Thyroid gland (tissue), 4 donors: ENCODE measurements at regions not wholly inside any gene's neighbourhood (a gene's known extent, or its start where the extent isn't known, plus 50 kb on each side); places are given as distances from the start of the nearest gene placed in this dataset.

Experiments
- DNase-seq, 2 donors: peaks; one replicate each; pipeline ENCODE4 v3.0.0-alpha.2; 2019
- H3K27ac ChIP-seq, 3 donors: fragments of 200-600 bp; sonication (generic); 1 replicate in 2 of 3; 2 replicates in 1 of 3; pipeline ENCODE4 v1.5.1; 2016 to 2019; ENCODE audit warnings: mild to moderate bottlenecking in 1 of 3, moderate library complexity in 1 of 3
- H3K27me3 ChIP-seq: fragments of 200-600 bp; sonication (generic); one replicate; pipeline ENCODE4 v1.5.1; 2019
- H3K36me3 ChIP-seq, 2 donors: fragments of 200-600 bp; sonication (generic); one replicate each; pipeline ENCODE4 v1.5.1; 2016 to 2019
- H3K4me1 ChIP-seq, 2 donors: fragments of 200-600 bp; sonication (generic); one replicate each; pipeline ENCODE4 v1.5.1; 2017 to 2019
- H3K4me3 ChIP-seq, 3 donors: fragments of 200-600 bp; sonication (generic); replicated peaks in 1 of 3; 1 replicate in 2 of 3; 2 replicates in 1 of 3; pipeline ENCODE4 v1.5.1; 2016; ENCODE audit warnings: mild to moderate bottlenecking in 1 of 3
- H3K9me3 ChIP-seq: fragments of 200-600 bp; sonication (generic); one replicate; pipeline ENCODE4 v1.5.1; 2017
- CTCF ChIP-seq, 6 experiments: fragments of 200-600 bp in 3 of 6; fragments of 450-650 bp in 3 of 6; sonication (generic) in 3 of 6; IDR thresholded peaks; one replicate each; pipeline ENCODE4 v1.5.1; 2016 to 2019; ENCODE audit warnings: antibody characterized with exemption in 6 of 6, mild to moderate bottlenecking in 2 of 6, inconsistent platforms in 1 of 6, moderate library complexity in 1 of 6
- POLR2A ChIP-seq, 2 donors: fragments of 450-650 bp; IDR thresholded peaks; one replicate each; pipeline ENCODE4 v1.6.1; 2017; ENCODE audit warnings: antibody characterized with exemption in 2 of 2, mild to moderate bottlenecking in 2 of 2, moderate library complexity in 1 of 2
- WGBS, 2 donors: methylation state at CpG; one replicate each; pipeline ENCODE4 v1.1.5; 2017; 5-methylcytosine and 5-hydroxymethylcytosine counted together
- intact Hi-C: fragments of 100-400 bp; cut with DNase I; formaldehyde crosslinking; loops from one replicate; pipeline ENCODE4 v1.15.1; 2023

GRCh38 chr11:24384240-24384639, 112.6 kb upstream of the LUZP2 start:
- Histone ChIP-seq H3K4me1 (no peaks in the 10 kb centered on the region), H3K36me3 (no peaks in the 10 kb centered on the region), H3K27me3 (no peaks in the 10 kb centered on the region), H3K4me3 (no peak overlapping the region), H3K27ac (no peak overlapping the region), H3K9me3 (no peaks in the 10 kb centered on the region)
- WGBS, 2 donors = 52 to 70% methylated on average over 3 of the region's 3 CpGs
- DNase-seq = no peak
- intact Hi-C loops = no loop called here
- TF ChIP-seq CTCF (IDR thresholded peaks at IDR 0.05) (no peak), POLR2A (IDR thresholded peaks at IDR 0.05) (no peak)

DNA sequence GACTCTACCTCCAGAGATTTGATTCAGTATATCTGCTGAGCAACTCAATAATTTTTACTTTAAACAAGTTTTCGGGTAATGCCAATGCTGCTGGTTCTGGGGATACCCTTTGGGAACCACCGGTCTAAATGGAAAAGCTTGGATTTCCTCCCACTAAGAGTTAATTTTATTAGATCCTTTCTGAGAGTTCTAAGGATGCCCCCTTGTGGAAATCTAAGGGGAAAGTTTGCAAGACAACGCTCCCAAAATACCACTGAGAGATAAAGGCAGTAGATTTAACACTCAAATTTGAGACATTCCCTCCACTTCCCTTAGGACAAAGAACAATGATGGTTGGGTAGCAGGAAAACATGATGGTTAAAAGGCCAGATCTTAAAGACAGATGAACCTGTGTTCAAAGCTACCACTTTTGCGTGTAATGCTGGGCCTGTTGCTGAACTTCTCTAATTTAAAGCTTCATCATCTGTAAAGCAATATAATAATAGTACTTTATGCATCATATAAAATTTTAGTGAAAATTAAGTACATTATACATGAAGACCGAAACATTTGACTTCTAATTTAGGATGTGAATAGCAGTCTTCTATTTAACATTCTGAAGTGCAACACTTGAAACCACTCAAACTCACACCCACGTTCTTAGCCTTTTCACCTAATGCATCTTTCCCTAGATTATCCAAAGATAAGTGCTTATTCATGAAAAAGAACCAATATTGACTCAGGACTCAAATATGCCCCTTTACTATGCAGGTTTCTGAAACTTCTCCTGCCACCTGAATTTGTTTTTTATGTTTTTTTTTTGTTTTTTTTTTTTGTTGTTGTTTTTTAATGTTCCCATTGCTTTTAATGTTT, 110.1 kb upstream of the LUZP2 start:
- Histone ChIP-seq H3K4me3 (no peak overlapping the region), H3K36me3 (no peaks in the 10 kb centered on the region), H3K27me3 (no peaks in the 10 kb centered on the region), H3K4me1 (no peaks in the 10 kb centered on the region), H3K9me3 (no peaks in the 10 kb centered on the region), H3K27ac (no peak overlapping the region)
- intact Hi-C loops = no loop called here
- TF ChIP-seq CTCF (IDR thresholded peaks at IDR 0.05) = peak in 2 of 6 experiments; percentile 30 to 43
- no peak for TF ChIP-seq POLR2A (IDR thresholded peaks at IDR 0.05)
- WGBS, 2 donors = 36 to 46% methylated on average over 6 of the region's 6 CpGs
- no peak for DNase-seq

DNA sequence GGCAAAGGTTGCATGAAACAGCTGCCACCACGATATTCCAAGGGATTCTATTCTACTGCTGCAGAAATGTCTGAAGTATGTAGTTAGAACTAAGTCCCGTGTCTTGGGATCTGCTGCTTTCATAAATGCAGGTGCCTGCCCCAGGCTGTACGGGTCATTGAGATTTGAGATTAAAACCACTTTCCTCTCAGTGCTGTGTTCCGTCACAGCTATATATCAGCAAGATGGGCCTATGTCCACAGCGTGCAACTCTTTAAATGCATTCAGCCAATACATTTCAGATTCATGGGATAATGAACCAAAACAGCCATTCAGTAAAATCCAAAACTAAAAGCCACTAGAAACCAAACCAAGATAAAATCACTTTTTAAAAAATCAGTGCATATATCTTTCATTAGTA, 107.3 kb upstream of the LUZP2 start:
- H3K9me3 ChIP-seq = no peaks in the 10 kb centered on the region
- no peaks in the 10 kb centered on the region for H3K4me1 ChIP-seq
- 69 to 81% methylated on average over 5 of the region's 5 CpGs for WGBS, 2 donors
- H3K27ac ChIP-seq = no peak overlapping the region
- H3K4me3 ChIP-seq = no peak overlapping the region
- no peaks in the 10 kb centered on the region for H3K27me3 ChIP-seq
- H3K36me3 ChIP-seq = no peaks in the 10 kb centered on the region
- DNase-seq = no peak
- no peak for TF ChIP-seq POLR2A (IDR thresholded peaks at IDR 0.05)
- TF ChIP-seq CTCF (IDR thresholded peaks at IDR 0.05) = no peak
- intact Hi-C loops = no loop called here

- Histone ChIP-seq H3K4me3 (no peak overlapping the region), H3K27ac (no peak overlapping the region), H3K36me3 (no peaks in the 10 kb centered on the region), H3K9me3 (no peaks in the 10 kb centered on the region), H3K4me1 (no peaks in the 10 kb centered on the region), H3K27me3 (no peaks in the 10 kb centered on the region)
- intact Hi-C loops = no loop called here
- TF ChIP-seq CTCF (IDR thresholded peaks at IDR 0.05) = no peak
- no peak for TF ChIP-seq POLR2A (IDR thresholded peaks at IDR 0.05)
- no peak for DNase-seq
- WGBS, 2 donors = 73 to 75% methylated on average over 5 of the region's 5 CpGs
Observed at GRCh38 chr11:24390016-24390415, 106.8 kb upstream of the LUZP2 start.

DNA sequence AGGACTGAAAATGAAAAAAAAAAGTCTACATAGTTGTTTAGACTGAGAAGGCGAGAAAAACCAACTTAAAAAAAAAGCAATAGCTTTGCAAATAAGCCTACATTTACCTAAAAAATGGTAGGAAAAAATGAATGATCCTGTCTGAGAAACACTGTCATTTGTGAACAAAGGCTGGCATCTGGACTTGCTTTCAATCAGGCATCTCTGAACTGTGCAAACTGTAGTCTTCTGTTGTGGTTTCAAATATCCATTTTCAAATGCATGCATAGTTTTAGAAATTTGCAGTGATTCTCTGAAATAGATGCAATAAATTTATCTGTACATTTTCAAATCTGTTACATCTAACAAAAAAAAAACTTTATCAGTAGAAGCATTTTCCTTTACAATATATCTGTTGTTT, 106.1 kb upstream of the LUZP2 start:
- Histone ChIP-seq H3K4me3 (no peak overlapping the region), H3K36me3 (no peaks in the 10 kb centered on the region), H3K27me3 (no peaks in the 10 kb centered on the region), H3K4me1 (no peaks in the 10 kb centered on the region), H3K9me3 (no peaks in the 10 kb centered on the region), H3K27ac (no peak overlapping the region)
- 90 to 96% methylated on average over 1 of the region's 1 CpG for WGBS, 2 donors
- TF ChIP-seq POLR2A (IDR thresholded peaks at IDR 0.05) (no peak), CTCF (IDR thresholded peaks at IDR 0.05) (no peak)
- DNase-seq = no peak
- intact Hi-C loops = no loop called here
